H1 (cell line): ENCODE measurements at regions not wholly inside any gene's neighbourhood (a gene's known extent, or its start where the extent isn't known, plus 50 kb on each side); places are given as distances from the start of the nearest gene placed in this dataset.

Source experiments
- CTCF ChIA-PET: fragments of 300-600 bp; sonication (Branson Sonifier 250); formaldehyde crosslinking; loops from one replicate; lab custom pipeline; 2021; ENCODE audit not compliant: partially characterized antibody; lab: Charles Lee
- POLR2A ChIA-PET: fragments of 300-600 bp; sonication (Branson Sonifier 250); formaldehyde crosslinking; loops from one replicate; lab custom pipeline; 2021; ENCODE audit warnings: inconsistent platforms; ENCODE audit not compliant: partially characterized antibody; lab: Charles Lee
- DNase-seq, 2 experiments: peaks; one replicate each; pipeline versions ENCODE4 v3.0.0 to v3.0.0-alpha.2; 2010 to 2022; ENCODE audit warnings: low spot score in 2 of 2, low read depth in 1 of 2, mixed read lengths in 1 of 2
- FAIRE-seq: peaks from 2 replicates; lab custom pipeline; 2011; peaks lifted over from hg19 to GRCh38; lab: Jason Lieb, UNC
- H2AFZ ChIP-seq: 2 replicates; pipeline ENCODE4 v1.8.1; 2012; ENCODE audit warnings: low read length, inconsistent platforms
- H2AK5ac ChIP-seq: 2 replicates; pipeline ENCODE4 v1.6.1; 2013; ENCODE audit warnings: low read depth, low read length
- H2BK120ac ChIP-seq: replicated peaks from 2 replicates; pipeline ENCODE3; 2013; ENCODE audit warnings: low read depth, low read length, inconsistent platforms
- H2BK12ac ChIP-seq: 2 replicates; pipeline ENCODE4 v1.6.1; 2013; ENCODE audit warnings: low read depth, low read length
- H2BK15ac ChIP-seq: 2 replicates; pipeline ENCODE4 v1.6.1; 2013; ENCODE audit warnings: low read length
- H2BK20ac ChIP-seq: 2 replicates; pipeline ENCODE4 v1.6.1; 2013; ENCODE audit warnings: low read length
- H2BK5ac ChIP-seq: 2 replicates; pipeline ENCODE4 v1.6.1; 2013; ENCODE audit warnings: low read depth, low read length
- H3K14ac ChIP-seq: 2 replicates; pipeline ENCODE4 v1.6.1; 2013; ENCODE audit warnings: inconsistent platforms; ENCODE audit not compliant: insufficient read length
- H3K18ac ChIP-seq: 2 replicates; pipeline ENCODE4 v1.6.1; 2013; ENCODE audit warnings: low read length; ENCODE audit errors: extremely low read depth
- H3K23ac ChIP-seq: 2 replicates; pipeline ENCODE4 v1.6.1; 2013; ENCODE audit warnings: inconsistent platforms; ENCODE audit not compliant: insufficient read length
- H3K23me2 ChIP-seq: 2 replicates; pipeline ENCODE4 v1.6.1; 2013; ENCODE audit warnings: low read depth, low read length
- H3K27ac ChIP-seq: 2 replicates; pipeline ENCODE4 v1.6.1; 2011; ENCODE audit warnings: low read depth, low read length, inconsistent platforms
- H3K27me3 ChIP-seq, 4 experiments: replicated peaks in 1 of 4; 1 replicate in 1 of 4; 2 replicates in 3 of 4; pipeline versions ENCODE4 v1.6.1 to v1.8.1; 2011 to 2013; ENCODE audit warnings: low read length in 3 of 4, mild to moderate bottlenecking in 3 of 4, inconsistent platforms in 2 of 4, mixed read lengths in 2 of 4, moderate library complexity in 1 of 4; ENCODE audit not compliant: control insufficient read depth in 3 of 4, insufficient read depth in 3 of 4; ENCODE audit errors: extremely low read depth in 1 of 4
- H3K36me3 ChIP-seq, 4 experiments: 2 replicates each; pipeline versions ENCODE4 v1.6.1 to v1.8.1; 2011 to 2013; ENCODE audit warnings: mild to moderate bottlenecking in 4 of 4, low read length in 3 of 4, moderate library complexity in 2 of 4, control low read depth in 1 of 4, inconsistent platforms in 1 of 4; ENCODE audit not compliant: insufficient read depth in 4 of 4, control insufficient read depth in 2 of 4
- H3K4ac ChIP-seq: replicated peaks from 2 replicates; pipeline ENCODE3; 2013; ENCODE audit warnings: low read length, low read depth, mixed read lengths, inconsistent platforms; ENCODE audit not compliant: insufficient read length
- H3K4me1 ChIP-seq, 4 experiments: replicated peaks in 1 of 4; 1 replicate in 1 of 4; 2 replicates in 3 of 4; pipeline versions ENCODE4 v1.6.1 to v1.8.1; 2011 to 2013; ENCODE audit warnings: low read length in 3 of 4, inconsistent platforms in 2 of 4, mixed read lengths in 1 of 4; ENCODE audit not compliant: insufficient read depth in 4 of 4, control insufficient read depth in 3 of 4
- H3K4me2 ChIP-seq, 2 experiments: 2 replicates each; pipeline versions ENCODE4 v1.6.1 to v1.8.1; 2011 to 2013; ENCODE audit warnings: low read depth in 2 of 2, low read length in 2 of 2, control low read depth in 1 of 2, inconsistent platforms in 1 of 2, mild to moderate bottlenecking in 1 of 2; ENCODE audit not compliant: insufficient read depth in 1 of 2
- H3K4me3 ChIP-seq, 4 experiments: fragments of 200-600, 300-600 bp in 1 of 4; sonication (generic), shearing (Covaris generic), sonication (Bioruptor Twin) in 1 of 4; 2 replicates each; pipeline versions ENCODE4 v1.5.1 to v1.8.1; 2011 to 2016; ENCODE audit warnings: low read length in 4 of 4, low read depth in 3 of 4, control low read depth in 2 of 4, inconsistent platforms in 2 of 4, mild to moderate bottlenecking in 2 of 4, mixed read lengths in 1 of 4, moderate library complexity in 1 of 4; ENCODE audit not compliant: insufficient read depth in 2 of 4; ENCODE audit errors: extremely low read depth in 1 of 4
- H3K56ac ChIP-seq: replicated peaks from 2 replicates; pipeline ENCODE3; 2013; ENCODE audit warnings: low read depth, mild to moderate bottlenecking, mixed read lengths, low read length, inconsistent platforms; ENCODE audit not compliant: insufficient read length
- H3K79me1 ChIP-seq: 2 replicates; pipeline ENCODE4 v1.6.1; 2013; ENCODE audit warnings: low read depth, low read length, control low read depth
- H3K79me2 ChIP-seq, 2 experiments: 2 replicates each; pipeline versions ENCODE4 v1.6.1 to v1.8.1; 2012 to 2013; ENCODE audit warnings: low read length in 2 of 2, mild to moderate bottlenecking in 2 of 2, inconsistent platforms in 1 of 2; ENCODE audit not compliant: insufficient read depth in 2 of 2, control insufficient read depth in 1 of 2
- H3K9ac ChIP-seq, 4 experiments: replicated peaks in 1 of 4; 1 replicate in 1 of 4; 2 replicates in 3 of 4; pipeline versions ENCODE4 v1.6.1 to v1.8.1; 2011 to 2013; ENCODE audit warnings: low read depth in 3 of 4, low read length in 3 of 4, control low read depth in 2 of 4, mild to moderate bottlenecking in 2 of 4, moderate library complexity in 2 of 4, inconsistent platforms in 1 of 4; ENCODE audit errors: extremely low read depth in 1 of 4
- H3K9me3 ChIP-seq, 2 experiments: 2 replicates each; pipeline versions ENCODE4 v1.6.1 to v1.8.1; 2012 to 2013; ENCODE audit warnings: mild to moderate bottlenecking in 2 of 2, moderate library complexity in 2 of 2, control low read depth in 1 of 2, inconsistent platforms in 1 of 2, low read depth in 1 of 2, low read length in 1 of 2, mixed read lengths in 1 of 2; ENCODE audit not compliant: insufficient read depth in 2 of 2
- H4K20me1 ChIP-seq, 2 experiments: replicated peaks in 1 of 2; 2 replicates each; pipeline versions ENCODE3 to v1.8.1; 2011 to 2013; ENCODE audit warnings: inconsistent platforms in 2 of 2, low read length in 2 of 2, mild to moderate bottlenecking in 1 of 2; ENCODE audit not compliant: insufficient read depth in 2 of 2, control insufficient read depth in 1 of 2
- H4K5ac ChIP-seq: 2 replicates; pipeline ENCODE4 v1.6.1; 2013; ENCODE audit warnings: low read length, low read depth, mixed read lengths, inconsistent platforms; ENCODE audit not compliant: insufficient read length
- H4K8ac ChIP-seq: 2 replicates; pipeline ENCODE4 v1.8.0; 2013; ENCODE audit warnings: mild to moderate bottlenecking, moderate library complexity, low read length, inconsistent platforms; ENCODE audit not compliant: insufficient read depth; ENCODE audit errors: extremely low read depth
- H4K91ac ChIP-seq: replicated peaks from 2 replicates; pipeline ENCODE3; 2013; ENCODE audit warnings: low read length, mixed read lengths, inconsistent platforms; ENCODE audit not compliant: insufficient read length
- CBX8 ChIP-seq: fragments of 300-800, 300-1000 bp; sonication (generic); IDR thresholded peaks from 2 replicates; pipeline ENCODE4 v1.7.1; 2016; ENCODE audit warnings: low read depth, low read length, borderline replicate concordance
- CREB1 ChIP-seq: IDR thresholded peaks from 2 replicates; pipeline ENCODE4 v1.6.1; 2012; ENCODE audit warnings: inconsistent platforms
- EP300 ChIP-seq, 2 experiments: IDR thresholded peaks; 1 replicate in 1 of 2; 2 replicates in 1 of 2; pipeline ENCODE4 v1.6.1; 2011 to 2012; ENCODE audit warnings: low read depth in 2 of 2, low read length in 2 of 2, mild to moderate bottlenecking in 2 of 2, borderline replicate concordance in 1 of 2, inconsistent platforms in 1 of 2, moderate library complexity in 1 of 2
- KDM5A ChIP-seq: fragments of 200-600 bp; IDR thresholded peaks from 2 replicates; pipeline ENCODE4 v1.7.1; 2012; ENCODE audit warnings: mild to moderate bottlenecking, low read length, inconsistent platforms, mixed read lengths
- POLR2AphosphoS5 ChIP-seq: IDR thresholded peaks from 2 replicates; pipeline ENCODE4 v1.6.1; 2011; ENCODE audit warnings: low read depth, low read length
- SUZ12 ChIP-seq: fragments of 200-600 bp; sonication (generic); IDR thresholded peaks from 2 replicates; pipeline ENCODE4 v1.6.1; 2012; ENCODE audit warnings: mild to moderate bottlenecking, inconsistent platforms, low read length, moderate library complexity, mixed read lengths
- WGBS, 2 experiments: shearing (Covaris generic) in 1 of 2; methylation state at CpG; one replicate each; pipeline versions ENCODE4 v1.1.6 to v1.1.7; 2013 to 2015; ENCODE audit warnings: low lambda C conversion rate in 2 of 2, mixed read lengths in 2 of 2, inconsistent platforms in 1 of 2, low coverage in 1 of 2, missing lambda C conversion rate in 1 of 2; ENCODE audit not compliant: insufficient replicate concordance in 2 of 2, insufficient coverage in 1 of 2, insufficient read length in 1 of 2; ENCODE audit errors: extremely low coverage in 1 of 2, missing lambda C conversion rate in 1 of 2; 5-methylcytosine and 5-hydroxymethylcytosine counted together

- peak; percentile 13 for FAIRE-seq
- H3K18ac ChIP-seq: 0 out of 2 replicates have a peak overlapping the region, but pooled peaks have one; percentile 33
- DNase-seq: no peak
- no peak for TF ChIP-seq KDM5A
- no peak for TF ChIP-seq CREB1
- TF ChIP-seq EP300 (IDR thresholded peaks at IDR 0.05; ENCODE audit: borderline replicate concordance in 1 of 2, low read depth in 2 of 2, low read length in 2 of 2): no peak
- no peak for TF ChIP-seq CBX8
- no peak for TF ChIP-seq SUZ12
- TF ChIP-seq POLR2AphosphoS5: no peak
These were observed 166.9 kb downstream of the PTCSC3 start for GRCh38 chr14:36009643-36010042.

More at GRCh38 chr14:36009643-36010042, 166.9 kb downstream of the PTCSC3 start:
- no peaks in the 10 kb centered on the region for H3K23me2 ChIP-seq
- H3K9me3 ChIP-seq: no peaks in the 10 kb centered on the region
- H2BK20ac ChIP-seq: no peak overlapping the region
- H3K79me2 ChIP-seq: no peaks in the 10 kb centered on the region
- no peak overlapping the region for H3K4ac ChIP-seq
- no peak overlapping the region for H2BK15ac ChIP-seq
- CTCF ChIA-PET: interaction anchor here (1.0 to 1.5 kb wide), 2 partner anchors 22 to 129 kb away, joined by 3 read pairs; no protein-coding TSS in a partner anchor
- H2AFZ ChIP-seq: no peak overlapping the region
- no peak overlapping the region for H3K27ac ChIP-seq
- no peak overlapping the region for H4K5ac ChIP-seq
- H2BK120ac ChIP-seq: no peak overlapping the region
- H3K36me3 ChIP-seq: no peaks in the 10 kb centered on the region
- no peaks in the 10 kb centered on the region for H3K79me1 ChIP-seq
- H3K56ac ChIP-seq: no peak overlapping the region
- no peak overlapping the region for H4K91ac ChIP-seq
- H3K4me2 ChIP-seq: peak overlapping the region; percentile 45 to 48; a peak in 3 of 4 replicates
- H2BK5ac ChIP-seq: no peak overlapping the region
- POLR2A ChIA-PET: no interaction called here
- peak overlapping the region in 1 of 4 experiments; percentile 22; a peak in 1 of 8 replicates for H3K4me3 ChIP-seq
- H4K8ac ChIP-seq: no peak overlapping the region
- no peak overlapping the region for H3K9ac ChIP-seq
- no peak overlapping the region for H3K14ac ChIP-seq
- no peak overlapping the region for H3K23ac ChIP-seq
- H2BK12ac ChIP-seq: no peak overlapping the region; the same call in 1 of the 2 replicates
- no peak overlapping the region for H2AK5ac ChIP-seq
- no peaks in the 10 kb centered on the region; a peak in 2 of 7 replicates for H3K27me3 ChIP-seq
- H4K20me1 ChIP-seq: no peaks in the 10 kb centered on the region
- 14% methylated on average over 1 of the region's 1 CpG; no CpG with 5 or more reads in 1 of the 2 experiments for WGBS, 2 experiments
- peaks cover 0 to 20% (median 11%) of the 10 kb centered on the region in 4 experiments for H3K4me1 ChIP-seq
